ENCODE measurements at regions not wholly inside any gene's neighbourhood (a gene's known extent, or its start where the extent isn't known, plus 50 kb on each side); places are given as distances from the start of the nearest gene placed in this dataset.

DNA sequence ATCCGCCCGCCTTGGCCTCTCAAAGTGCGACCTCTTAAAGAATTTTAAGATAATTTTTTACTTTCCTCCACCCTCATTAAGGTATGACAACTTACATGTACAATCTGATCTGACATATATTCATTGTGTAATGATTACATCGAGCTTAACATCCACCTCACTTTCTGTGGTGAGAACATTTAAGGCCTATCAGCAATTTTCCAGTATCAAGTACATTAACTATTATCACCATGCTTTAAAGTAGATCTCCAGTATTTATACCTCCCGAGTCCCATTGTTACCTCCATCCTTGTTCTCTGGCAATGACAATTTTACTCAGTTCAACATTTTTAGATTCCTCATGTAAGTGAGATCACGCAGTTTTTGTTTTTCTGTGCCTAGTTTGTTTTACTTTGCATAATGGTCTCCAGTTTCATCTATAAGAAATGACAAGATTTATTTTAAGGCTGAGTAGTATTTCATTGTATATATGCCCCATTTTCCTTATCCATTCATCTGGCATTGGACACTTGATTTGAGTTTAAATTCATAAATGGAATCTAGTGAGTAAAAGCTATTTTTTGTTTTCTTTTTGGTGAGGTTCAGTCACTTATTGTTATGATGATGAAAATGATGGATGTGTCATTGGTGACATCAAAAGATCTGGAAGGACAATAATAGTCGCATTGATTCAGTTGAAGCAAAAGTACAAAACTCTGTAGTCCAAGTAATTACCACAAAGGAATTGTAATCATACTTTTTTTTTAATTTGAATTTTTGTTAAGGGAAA is 87.0 kb downstream of the OR2B2 start:
- intact Hi-C loops (cut with micrococcal nuclease) (loop anchor here (1.0 to 2.0 kb wide), 3 partner anchors 12 to 48 kb away; a partner anchor contains a TSS), dilution Hi-C loops (cut with MboI; ENCODE audit: extremely low pct_ligation_motif_present, low sequenced_read_pairs) (no loop called here)
- Histone ChIP-seq H3K9ac (replicated peaks; ENCODE audit: extremely low read depth, insufficient read depth, low read length) (peak overlapping the region; percentile 98), H4K20me1 (replicated peaks; ENCODE audit: control insufficient read depth, extremely low read depth, insufficient read depth, low read length) (no peaks in the 10 kb centered on the region), H3K4me1 (ENCODE audit: control insufficient read depth, extremely low read depth, insufficient read depth, low read length) (peaks cover 8% of the 10 kb centered on the region), H3K36me3 (ENCODE audit: control insufficient read depth in 2 of 2, extremely low read depth in 1 of 2, insufficient read depth in 2 of 2, low read length in 2 of 2) (no peaks in the 10 kb centered on the region), H3K4me3 (replicated peaks in 1 of 3; ENCODE audit: insufficient read depth in 1 of 3, low read depth in 1 of 3, low read length in 3 of 3) (peak overlapping the region; percentile 44 to 97 (median 73)), H3K9me3 (replicated peaks; ENCODE audit: control insufficient read depth, insufficient read depth, low read length) (no peaks in the 10 kb centered on the region), H2AFZ (ENCODE audit: low read depth, low read length) (no peak overlapping the region), H3K79me2 (ENCODE audit: control insufficient read depth, insufficient read depth, low read length) (no peaks in the 10 kb centered on the region), H3K27ac (ENCODE audit: insufficient read depth, low read depth, low read length) (peak overlapping the region; percentile 91), H3K4me2 (ENCODE audit: insufficient read depth, low read length) (peak overlapping the region; percentile 97), H3K9me1 (replicated peaks; ENCODE audit: control insufficient read depth, extremely low read depth, insufficient read depth, low read length) (no peaks in the 10 kb centered on the region), H3K27me3 (ENCODE audit: control insufficient read depth in 2 of 2, insufficient read depth in 2 of 2, low read length in 2 of 2) (no peaks in the 10 kb centered on the region)
- no TSS peak for BruUV-seq (replicated peaks)
- ChIA-PET CTCF (interaction anchor here (0.9 to 8.8 kb wide), 6 partner anchors 12 to 70 kb away, joined by 3 to 117 read pairs (median 6); a partner anchor contains a TSS), POLR2A (interaction anchor here (0.6 to 3.0 kb wide), 12 partner anchors 10 to 1794 kb away, joined by 3 to 31 read pairs (median 6); a partner anchor contains a TSS)
- no peak for FAIRE-seq
- peak; percentile 49 for DNase-seq (ENCODE audit: low read depth, low spot score)
- TF ChIP-seq MAX (IDR thresholded peaks at IDR 0.05; ENCODE audit: insufficient read depth, insufficient read length) (no peak), GATA2 (IDR thresholded peaks at IDR 0.05; ENCODE audit: insufficient read depth, insufficient read length, low read depth, low read length) (no peak), POLR2A (IDR thresholded peaks at IDR 0.05; ENCODE audit: low read depth, low read length) (no peak), JUN (IDR thresholded peaks at IDR 0.05; ENCODE audit: borderline replicate concordance, insufficient read depth, insufficient read length, low read depth) (no peak), EZH2 (IDR thresholded peaks at IDR 0.05; ENCODE audit: borderline replicate concordance, low read depth, low read length, severe bottlenecking) (no peak), POLR2AphosphoS5 (IDR thresholded peaks at IDR 0.05; ENCODE audit: insufficient read depth, low read depth, low read length) (no peak), CTCF (IDR thresholded peaks at IDR 0.05; ENCODE audit: extremely low read depth in 1 of 2, insufficient read depth in 1 of 2, low read depth in 1 of 2, low read length in 2 of 2) (no peak), FOS (IDR thresholded peaks at IDR 0.05; ENCODE audit: borderline replicate concordance, insufficient read depth, low read length) (no peak), MYC (IDR thresholded peaks at IDR 0.05; ENCODE audit: low read depth, low read length) (no peak)

Data from endothelial cell of umbilical vein (primary cell).